ENCODE measurements at regions not wholly inside any gene's neighbourhood (a gene's known extent, or its start where the extent isn't known, plus 50 kb on each side); places are given as distances from the start of the nearest gene placed in this dataset.
"Not testable (repeated sequence)": the region's sequence is repeated elsewhere in the genome, so short reads cannot be mapped to it uniquely, and the experiment has no call there.

DNA sequence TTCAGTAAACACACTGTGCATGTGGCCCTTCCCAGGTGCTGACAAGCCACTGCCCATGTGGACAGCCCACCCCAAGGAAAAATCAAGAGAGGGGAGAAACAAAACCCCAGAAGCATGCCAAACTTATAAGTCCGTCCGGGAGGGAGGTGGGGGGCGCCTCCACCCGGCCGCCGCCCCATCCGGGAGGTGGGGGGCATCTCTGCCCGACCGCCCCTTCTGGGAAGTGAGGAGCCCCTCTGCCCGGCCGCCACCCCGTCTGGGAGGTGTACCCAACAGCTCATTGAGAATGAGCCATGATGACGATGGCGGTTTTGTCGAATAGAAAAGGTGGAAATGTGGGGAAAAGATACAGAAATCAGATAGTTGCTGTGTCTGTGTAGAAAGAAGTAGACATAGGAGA lies 53.8 kb upstream of the C2CD4B start:
- DNase-seq, result no peak

DNA sequence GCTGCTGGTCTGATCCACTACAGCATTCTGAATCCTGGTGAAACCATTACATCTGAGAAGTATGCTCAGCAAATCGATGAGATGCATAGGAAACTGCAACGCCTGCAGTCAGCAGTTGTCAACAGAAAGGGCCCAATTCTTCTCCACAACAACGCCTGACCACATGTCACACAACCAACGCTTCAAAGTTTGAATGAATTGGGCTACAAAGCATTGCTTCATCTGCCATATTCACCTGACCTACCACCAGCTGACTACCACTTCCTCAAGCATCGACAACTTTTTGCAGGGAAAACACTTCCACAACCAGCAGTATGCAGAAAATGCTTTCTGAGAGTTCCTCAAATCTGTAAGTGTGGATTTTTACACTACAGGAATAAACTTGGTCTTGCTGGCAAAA lies 54.7 kb upstream of the C2CD4B start:
- DNase-seq, result no peak

DNA sequence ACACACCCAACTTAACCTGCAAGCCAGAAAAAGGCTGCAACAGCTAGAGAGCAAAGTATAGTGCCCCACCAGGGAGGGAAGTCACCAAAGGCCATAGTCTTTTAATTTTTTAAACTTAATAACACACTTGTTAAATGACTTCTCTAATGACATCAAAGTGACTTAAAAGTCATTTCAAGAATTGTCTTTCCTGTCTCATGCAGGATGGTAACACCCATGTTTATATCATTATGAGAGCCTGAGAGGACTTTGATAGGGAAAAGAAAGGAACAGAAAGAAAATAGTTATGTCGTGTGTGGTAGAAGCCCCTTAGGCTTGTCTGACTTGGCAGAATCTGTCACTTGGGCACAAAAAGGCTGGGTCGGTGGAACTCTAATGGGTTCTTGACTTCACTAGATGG lies 57.9 kb upstream of the C2CD4B start:
- DNase-seq, result no peak

DNA sequence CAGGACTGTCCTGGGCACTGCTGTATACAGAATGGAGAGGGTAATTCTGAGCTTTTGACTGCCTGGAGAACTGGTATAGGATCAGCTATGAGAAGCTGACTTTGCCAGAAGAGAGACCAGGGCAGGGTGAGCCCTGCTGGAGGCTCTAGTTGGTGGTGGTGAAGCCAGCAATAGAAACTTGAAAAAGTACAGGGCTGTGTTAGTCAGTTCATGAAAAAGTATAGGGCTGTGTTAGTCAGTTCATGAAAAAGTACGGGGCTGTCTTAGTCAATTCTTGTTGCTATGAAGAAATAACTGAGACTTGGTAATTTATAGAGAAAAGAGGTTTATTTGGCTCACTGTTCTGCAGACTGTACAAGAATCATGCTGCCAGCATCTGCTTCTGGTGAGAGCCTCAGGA lies 63.5 kb upstream of the C2CD4B start:
- DNase-seq, result no peak

DNA sequence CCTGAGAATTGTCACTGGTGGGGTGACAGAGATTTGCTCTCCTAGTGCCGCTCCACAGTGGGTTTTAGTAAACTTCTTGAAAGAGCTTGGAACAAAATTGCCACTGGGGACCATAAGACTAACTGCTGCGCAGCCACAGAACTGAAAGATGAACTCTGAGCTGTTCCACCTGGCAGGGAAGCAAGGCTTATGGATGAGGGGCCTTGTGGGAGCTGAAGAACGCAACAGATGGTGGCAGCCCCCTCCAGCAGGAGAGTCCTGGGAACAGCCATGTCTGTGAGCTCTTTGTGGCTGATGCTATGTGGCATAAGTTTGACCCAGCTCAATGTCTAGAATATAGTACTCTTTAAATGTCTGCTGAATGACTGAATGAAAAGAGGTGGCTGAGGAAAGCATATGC lies 66.8 kb upstream of the C2CD4B start:
- DNase-seq, result no peak

DNA sequence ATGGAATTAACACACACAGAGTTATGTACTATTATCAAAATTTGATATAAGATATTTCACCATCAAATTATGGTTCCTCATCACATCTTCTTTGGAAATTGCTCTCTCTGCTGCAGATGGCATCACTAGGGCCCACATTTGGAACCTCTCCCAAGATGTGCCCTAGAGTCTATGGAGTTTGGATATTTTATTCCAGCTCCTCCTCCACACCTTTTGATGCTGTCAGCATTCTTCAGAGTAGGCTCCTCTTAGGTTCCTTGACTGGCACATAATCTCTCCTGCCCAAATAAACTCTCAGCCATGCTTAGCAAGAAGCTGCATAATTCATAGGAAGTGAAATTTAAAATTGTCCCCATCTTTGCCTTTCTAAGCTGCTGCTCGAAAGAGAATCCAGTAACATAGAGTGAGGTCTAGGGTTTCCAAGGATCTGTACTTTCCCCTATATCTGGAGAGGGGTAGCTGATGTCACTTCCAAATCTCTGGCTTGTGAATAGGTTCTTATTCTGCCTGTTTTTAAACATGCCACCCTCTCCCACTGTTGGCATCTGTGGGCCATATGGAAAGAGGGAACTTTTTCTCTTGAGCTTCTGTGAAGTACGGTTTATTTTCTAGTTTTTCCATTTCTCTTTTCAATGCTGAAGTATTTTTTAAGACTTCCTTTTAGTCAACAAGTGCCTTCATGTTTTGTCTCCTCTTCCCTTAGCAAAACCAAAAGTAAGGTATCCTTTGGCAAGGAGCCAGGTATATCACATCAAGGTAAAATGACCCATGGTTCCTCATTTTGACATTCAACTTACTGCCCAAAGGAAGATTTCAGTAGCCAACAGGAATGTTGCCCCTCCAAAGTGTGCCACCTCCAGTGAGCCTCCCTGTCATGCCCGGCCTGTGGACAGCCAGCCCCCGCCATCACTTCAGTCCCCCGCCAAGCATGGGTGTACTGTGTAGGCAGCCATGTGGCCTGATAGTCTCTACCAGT lies 75.3 kb upstream of the C2CD4B start:
- no peak for DNase-seq

DNA sequence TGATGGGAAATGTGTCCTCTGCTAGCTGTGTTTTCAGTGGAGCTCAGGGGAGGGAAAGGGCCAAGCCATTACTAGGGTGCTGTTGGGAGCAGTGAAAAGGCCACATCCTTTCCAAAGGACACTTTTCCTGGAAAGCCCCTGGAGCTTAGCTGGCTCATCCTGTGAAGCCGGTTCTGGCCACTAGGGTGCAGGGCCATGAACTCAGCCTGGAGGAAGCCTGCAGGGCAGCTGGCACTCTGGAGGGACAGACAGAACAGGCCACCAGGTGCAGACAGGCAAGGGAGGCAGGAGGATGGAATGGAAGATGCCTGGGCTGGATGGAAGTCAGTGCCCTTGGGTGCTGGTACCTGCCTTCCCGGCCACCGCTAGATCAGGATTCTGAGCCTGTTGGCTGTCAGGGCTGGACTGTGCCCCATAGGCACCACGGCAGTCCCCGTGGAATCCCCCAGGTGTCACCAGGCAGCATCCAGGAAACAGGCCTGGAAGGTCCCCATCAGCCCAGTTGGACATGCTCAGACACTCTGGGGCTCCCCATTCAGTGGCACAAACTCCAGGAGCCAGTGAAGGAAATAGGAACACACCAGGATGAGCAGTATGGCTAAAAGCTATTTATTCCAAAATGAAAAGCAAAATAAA lies 76.2 kb upstream of the C2CD4B start:
- no peak for DNase-seq

DNA sequence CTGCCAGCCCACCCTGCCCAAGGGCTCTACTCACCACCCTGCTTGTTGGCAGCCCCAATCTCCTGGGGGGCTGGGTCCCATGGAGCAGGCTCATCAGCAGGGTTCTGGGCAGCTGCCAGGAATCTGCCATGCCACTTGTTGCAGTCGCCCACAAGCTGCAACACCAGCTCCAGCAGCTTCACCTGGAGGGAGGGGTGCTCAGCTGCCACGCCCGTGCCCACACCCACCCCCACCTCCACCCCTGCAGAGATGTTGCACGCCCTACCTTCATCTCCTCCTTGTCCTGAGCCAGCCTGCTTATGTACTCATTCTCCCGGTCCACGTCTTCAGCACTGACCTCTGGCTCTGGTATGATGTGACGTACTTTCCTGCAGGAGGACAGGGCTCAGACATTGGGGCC lies 77.9 kb upstream of the C2CD4B start:
- no peak for DNase-seq

DNA sequence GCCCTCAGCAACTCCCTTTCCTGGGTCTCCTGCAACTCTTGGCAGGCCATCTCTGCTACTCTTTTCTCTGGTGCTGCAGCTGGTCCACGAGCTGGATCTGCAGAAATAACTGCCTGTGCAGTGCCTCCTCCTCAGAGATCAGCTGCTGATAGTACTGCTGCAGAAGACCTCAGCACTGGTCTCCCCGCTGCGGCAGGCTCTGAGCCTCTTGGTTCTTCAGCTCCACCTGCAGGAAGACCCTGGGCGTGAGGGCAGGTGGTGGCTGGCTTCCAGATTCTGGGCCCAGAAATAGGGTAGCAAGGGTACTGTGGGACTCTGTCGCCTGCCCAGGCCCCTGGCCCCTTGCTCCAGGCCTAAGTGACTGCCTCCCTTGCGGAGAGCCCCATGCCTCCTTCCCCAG lies 79.7 kb upstream of the C2CD4B start:
- DNase-seq, result no peak

DNA sequence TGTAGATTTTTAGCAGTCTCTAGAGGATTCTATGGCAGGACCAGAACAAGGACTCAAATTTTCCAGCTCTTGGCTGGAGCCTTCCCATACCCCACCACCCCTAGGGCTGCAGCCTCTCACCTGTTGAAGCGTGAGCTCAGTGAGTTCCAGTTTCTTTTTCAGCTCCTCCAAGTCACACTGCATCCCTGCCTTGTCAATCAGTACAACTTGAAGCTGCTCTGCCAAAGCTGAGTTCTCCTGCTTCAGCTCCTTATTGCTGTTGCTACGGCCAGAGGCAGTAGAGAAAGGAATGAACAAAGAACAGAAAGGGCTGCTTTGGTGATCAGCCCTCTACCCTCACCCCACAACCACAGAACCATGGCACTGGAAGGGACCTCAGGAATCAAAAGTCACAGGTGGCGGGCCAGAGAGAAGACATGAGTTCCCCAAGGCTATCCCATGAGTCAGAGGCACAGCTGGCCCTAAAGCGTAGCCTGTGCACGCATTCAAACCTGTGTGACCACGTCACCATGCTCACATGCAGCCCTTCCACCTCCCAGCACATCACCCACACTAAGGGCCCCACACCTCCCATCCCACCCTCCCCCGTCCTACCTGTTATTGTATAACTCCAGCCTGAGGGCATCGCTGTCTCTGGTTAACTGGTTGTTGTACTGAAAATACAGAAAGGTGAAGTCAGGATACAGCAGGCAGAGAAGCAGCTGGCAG lies 83.3 kb upstream of the C2CD4B start:
- no peak for DNase-seq

DNA sequence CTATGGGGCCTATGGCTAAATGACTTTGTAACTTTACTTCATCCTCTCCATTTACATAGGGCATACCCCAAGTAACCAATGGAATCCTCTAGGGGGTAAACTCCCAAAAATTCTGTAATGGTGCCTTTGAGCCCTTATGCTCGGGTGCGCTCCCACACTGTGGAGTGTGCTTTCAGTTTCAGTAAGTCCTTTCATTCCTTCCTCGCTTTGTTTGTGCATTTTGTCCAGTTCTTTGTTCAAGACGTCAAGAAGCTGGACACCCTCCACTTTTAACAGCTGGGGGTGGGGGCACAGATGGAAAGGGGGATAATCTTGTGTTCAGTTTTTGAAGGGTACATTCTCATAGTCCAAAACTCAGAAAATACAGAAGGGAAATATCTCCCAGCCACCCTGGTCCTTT lies 84.4 kb upstream of the C2CD4B start:
- no peak for DNase-seq

DNA sequence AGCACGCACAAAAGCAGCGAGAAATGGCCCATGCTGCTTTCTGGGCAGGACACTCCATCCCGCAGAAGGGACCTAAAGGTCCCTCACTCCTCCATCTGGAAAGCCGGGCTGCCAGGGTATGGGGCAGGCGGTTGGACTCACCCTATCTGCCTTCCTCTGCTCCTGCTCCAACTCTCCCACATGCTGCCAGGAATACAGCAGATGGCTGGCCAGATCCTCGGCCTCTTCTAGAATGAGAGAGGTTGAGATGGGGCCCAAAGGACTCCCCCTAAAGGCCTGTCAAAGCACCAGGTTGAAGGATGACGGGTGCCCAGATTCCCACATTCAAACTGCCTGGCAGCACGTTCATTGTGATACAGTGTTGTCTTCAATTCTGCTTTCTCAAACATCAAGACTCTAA lies 85.1 kb upstream of the C2CD4B start:
- no peak for DNase-seq

DNA sequence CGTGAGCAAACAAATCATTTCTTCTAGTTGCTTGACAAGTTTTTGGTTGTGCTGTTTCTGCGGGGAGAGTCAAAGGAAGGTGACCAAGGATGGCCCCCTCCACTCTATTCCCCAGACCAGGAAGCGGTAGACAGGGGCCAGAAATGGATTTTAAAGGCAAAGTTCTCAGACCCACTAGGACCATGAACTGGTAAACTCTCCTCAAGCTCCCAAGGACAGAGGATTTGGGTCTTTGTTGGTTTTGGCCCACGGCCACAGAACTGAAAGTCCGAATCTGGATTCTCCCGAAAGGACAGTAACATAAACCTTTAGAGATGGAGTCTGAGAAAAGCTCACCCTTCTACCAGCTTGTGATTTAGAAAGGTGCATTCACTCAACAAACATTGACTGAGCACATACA lies 85.9 kb upstream of the C2CD4B start:
- DNase-seq, result no peak

DNA sequence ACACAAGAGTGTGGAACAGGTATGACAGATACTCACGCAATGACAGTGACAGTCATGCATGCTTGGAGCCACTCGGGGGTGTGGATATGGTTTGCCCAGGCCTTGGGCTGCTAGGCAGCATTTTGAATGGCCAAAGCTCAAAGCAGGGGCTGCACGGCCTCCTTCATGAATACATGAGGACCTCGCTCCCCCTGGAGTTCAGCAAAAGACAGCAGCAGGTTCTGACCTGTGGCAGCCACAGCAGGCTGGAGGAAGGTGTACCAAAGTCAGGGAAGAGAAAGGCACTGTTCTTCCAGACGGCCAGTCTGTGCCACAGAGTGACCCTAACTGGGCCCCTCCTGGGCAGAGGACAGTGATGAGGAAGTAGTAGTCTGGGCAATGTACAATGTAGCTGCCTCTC lies 88.2 kb upstream of the C2CD4B start:
- DNase-seq, result no peak

DNA sequence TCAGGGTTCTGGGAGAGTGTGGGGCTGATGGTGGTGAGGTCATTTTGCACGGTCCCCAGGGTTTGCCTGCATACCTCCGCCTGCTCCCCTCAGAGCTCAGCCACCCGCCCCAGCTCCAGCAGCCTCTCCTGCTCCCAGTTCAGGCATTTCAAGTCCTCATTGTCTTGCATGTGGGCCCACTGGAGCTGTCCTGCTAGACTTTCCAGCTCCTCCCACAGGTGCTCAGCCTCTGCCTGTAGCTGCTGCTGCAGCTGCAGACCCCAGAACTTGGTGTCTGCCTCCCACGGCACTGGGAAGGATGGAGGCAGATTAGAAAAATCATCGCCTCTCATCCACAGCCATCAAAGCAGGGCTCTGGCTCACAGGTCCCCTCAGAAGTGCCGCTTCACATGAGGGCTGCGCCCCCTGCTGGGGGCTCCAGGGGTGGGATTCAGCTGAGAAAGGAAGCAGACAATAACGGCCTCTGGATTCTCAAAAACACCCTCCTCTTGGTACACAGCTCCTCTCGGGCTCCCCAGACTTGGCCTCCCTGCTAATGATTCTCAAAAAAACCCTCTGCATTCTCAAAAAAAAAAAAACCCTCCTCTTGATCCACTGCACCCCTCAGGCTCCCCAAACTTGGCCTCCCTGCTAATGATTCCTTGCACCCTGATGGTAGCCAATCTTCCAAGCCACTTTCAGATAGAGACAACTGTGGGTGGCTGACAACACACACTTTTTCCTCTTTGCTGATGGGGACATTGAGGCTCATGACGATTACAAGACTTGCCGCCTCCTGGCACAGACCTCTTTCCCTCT lies 89.3 kb upstream of the C2CD4B start:
- DNase-seq, result peak; percentile 44

DNA sequence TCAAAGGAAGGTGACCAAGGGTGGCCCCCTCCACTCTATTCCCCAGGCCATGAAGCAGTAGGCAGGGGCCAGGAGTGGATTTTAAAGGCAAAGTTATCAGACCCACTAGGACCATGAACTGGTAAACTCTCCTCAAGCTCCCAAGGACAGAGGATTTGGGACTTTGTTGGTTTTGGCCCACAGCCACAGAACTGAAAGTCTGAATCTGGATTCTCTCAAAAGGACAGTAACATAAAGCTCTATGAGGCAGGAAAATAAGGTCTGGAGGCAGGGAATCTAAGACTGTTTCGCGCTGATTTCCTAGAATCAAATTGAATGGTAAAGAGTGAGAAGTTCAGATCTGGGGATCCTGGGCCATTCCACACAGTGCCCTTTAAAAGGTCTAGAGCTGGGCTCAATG lies 91.3 kb upstream of the C2CD4B start:
- DNase-seq, result not testable (repeated sequence)

DNA sequence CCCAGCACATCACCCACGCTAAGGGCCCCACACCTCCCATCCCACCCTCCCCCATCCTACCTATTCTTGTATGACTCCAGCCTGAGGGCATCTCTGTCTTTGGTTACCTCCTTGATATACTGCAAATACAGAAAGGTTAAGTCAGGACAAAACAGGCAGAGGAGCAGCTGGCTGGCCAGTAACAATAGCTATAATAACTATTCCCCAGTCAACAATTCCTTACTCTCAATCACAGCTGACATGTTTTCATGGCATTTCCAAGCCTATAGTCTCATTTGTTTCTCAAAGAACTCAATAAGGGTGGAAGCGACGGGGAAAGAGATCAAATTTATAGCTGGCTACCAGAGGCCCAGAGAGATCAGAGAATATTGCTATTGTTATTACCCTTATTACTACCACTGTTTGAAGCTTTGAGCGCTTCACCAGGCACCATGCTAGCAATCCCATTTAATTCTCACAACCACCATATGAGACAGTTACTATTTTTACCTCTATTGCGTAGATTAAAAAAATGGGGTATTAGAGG lies 93.0 kb upstream of the C2CD4B start:
- no peak for DNase-seq

DNA sequence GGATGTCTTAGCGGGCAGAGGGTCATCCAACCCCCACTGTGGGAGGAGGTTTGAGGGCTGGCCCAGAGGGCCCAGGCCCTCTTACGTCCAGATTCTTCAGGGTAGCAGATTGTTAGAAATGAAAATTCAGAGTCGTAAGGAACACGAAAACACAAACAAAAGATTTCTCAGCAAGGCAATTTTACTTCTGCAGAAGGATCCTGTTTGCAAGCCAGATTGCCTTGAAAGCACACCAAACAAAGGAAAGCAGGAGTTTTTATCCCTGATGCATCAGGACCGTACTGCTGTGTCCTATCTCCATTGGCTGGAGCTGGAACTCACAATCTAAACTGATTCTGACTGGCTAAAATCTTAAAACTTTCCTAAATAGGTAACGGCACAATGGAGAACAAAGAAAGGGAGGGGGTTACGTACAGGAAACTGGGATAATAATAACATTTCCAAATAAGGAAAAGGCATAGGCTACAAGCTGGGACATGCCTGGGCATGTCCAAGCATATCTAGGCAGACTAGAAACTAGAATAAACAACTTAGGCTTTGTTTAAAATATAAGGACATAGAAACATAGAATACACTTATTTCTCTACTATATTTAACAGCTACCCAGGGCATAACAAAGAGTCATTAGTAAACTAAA lies 97.3 kb upstream of the C2CD4B start:
- DNase-seq, result no peak

DNA sequence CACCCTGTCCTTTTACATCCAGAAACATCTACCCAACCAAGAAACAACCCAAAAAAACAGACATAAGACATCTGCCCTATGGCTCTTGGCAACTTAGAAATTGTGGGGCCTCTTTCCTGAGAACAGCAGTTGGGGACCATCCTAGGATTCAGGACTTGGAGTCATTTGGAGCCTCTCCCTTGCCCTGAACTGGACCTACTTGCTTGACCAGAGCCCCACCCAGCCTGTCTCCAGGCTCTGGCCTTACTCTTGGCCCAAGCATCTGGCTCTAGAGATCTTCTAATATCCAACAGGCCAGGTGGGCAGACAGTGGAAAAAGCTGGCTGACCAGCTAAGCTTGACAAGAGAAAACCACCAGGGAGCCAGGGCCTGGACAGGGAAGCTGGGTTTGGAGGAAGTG lies 99.1 kb upstream of the C2CD4B start:
- DNase-seq, result no peak

DNA sequence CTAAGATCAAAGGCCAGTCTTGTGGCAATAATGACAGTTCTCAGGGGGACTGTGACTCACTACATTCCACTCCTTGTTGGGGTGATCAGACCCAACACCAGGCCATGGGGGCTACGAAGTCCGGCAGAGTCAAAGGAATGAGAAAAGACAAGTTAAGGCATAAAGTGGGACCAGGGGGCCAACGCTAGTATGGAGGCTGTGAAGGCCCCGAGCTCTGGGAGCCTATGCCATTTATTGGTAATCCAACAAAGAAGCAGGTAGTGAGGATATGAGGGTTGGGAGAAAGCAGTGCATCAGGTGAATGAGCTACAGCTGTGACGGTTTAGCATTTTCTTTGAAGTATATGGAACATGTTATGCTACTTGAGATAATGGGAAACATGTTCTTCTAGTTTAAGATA lies 104.4 kb upstream of the C2CD4B start:
- DNase-seq, result no peak

DNA sequence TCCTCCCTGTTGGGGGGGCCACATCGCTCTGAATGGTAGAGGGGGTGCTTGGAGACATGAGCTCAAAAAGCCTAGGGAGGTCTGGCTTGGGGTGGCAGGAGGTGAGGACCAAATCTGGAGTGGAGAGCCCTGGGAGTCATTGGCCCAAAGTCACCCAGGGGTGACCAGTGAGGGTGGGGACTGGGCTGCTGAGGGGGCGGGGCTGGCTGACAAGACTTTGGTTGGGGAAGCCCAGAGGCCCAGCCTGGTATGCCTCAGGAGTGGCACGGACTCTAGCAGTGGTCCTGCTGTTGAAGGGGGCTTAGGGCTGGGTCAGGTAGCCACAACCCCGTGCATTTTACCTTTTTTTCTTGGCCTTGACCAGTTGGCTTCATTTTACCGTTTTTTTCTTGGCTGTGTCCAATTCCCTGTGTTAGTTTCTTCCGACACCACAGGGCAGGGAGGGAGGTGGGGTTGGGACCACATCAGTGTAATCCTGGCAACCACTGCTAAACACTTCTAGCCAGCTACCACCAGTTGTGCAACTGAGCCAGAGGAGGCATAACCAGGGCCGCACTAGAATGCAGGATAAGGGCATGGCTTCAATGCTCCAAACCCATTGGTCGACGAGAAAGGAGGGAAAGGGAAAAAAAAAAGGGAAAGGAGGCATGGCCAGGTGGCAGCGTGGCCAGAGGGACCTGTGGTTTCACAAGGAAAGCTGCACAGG lies 105.3 kb upstream of the C2CD4B start:
- no peak for DNase-seq

DNA sequence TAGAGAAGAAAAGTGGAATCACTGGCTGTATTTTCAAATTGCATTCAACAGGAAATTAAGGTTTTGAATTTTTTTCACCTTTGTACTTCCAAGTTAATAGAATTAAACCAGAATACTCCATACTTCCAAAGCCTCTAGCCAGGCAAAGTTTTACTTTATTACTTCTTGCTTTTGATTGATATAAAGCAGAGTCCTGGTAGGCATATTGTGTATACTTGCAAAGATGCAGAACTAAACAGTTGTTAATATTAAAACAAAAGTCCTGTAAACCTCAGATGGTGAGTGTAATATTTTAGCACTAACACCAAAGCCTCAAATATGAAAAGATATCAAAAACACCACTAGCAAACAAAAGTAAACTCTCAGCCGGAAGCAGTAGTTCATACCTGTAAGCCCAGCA lies 107.2 kb upstream of the C2CD4B start:
- no peak for DNase-seq

All from NCI-H1092 (cell line).